ENCODE measurements at regions not wholly inside any gene's neighbourhood (a gene's known extent, or its start where the extent isn't known, plus 50 kb on each side); places are given as distances from the start of the nearest gene placed in this dataset.
"Not testable (repeated sequence)": the region's sequence is repeated elsewhere in the genome, so short reads cannot be mapped to it uniquely, and the experiment has no call there.

DNA sequence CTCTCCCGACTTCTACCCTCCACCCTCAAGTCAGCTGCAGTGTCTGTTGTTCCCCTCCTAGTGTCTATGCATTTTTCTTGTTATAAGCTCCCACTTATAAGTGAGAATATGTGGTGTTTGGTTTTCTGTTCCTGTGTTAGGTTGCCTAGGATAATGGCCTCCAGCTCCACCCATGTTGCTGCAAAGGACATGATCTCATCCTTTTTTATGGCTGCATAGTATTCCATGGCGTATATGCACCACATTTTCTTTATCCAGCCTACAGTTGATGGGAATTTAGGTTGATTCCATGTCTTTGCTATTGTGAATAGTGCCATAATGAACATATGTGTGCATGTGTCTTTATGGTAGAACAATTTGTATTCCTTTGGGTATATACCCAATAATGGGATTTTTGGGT is 80.7 kb downstream of the SPTSSA start:
- not testable (repeated sequence) for H3K27ac ChIP-seq

DNA sequence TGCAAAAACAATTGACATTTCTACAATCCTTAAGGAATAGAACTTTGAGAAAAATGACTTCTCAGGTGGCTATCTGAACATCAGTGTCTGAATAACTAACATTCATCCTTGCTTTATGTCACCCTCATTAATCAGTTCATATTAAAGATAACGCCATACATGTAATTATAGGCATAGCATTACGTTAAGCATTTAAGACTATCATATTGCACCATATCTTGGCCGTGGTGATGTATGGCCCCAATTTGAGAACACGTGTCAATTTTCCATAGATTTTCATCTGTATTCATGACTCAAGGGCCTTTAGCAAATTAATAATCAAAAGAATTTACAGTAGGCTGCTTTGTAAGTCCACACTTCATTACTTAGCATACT is 81.6 kb downstream of the SPTSSA start:
- no peak overlapping the region for H3K27ac ChIP-seq

DNA sequence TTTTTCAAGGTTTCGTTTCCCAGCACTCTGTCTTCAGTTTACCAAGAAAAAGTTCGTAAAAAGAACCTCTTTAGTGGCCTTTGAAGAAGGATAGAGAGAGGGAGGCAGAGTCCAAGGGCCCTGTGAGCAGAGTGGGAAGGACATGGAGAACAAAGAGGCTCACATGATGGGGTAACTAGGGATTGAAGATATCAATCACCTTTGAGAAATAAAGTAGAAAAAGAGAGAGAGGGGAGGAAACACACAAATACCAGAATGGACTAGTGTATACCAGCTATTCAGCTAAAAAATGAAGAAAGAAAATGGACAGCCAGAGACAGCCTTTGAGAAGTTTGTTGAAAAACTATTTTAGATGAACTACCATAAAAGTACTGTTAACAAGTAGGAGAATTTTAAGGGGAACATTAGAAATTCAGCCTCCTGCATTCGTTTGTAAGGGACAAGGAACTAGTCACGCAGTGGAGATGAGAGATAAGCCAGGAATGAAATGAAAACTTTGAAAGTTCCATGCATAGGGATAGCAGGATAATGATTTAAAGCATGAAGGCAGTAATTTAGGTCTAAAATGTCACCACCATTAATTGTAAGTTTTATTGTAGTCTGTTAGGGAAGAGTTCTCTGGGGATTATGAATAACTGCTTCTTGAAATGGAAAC is 82.1 kb downstream of the SPTSSA start:
- H3K27ac ChIP-seq = no peak overlapping the region
- TF ChIP-seq, protein P1, sequence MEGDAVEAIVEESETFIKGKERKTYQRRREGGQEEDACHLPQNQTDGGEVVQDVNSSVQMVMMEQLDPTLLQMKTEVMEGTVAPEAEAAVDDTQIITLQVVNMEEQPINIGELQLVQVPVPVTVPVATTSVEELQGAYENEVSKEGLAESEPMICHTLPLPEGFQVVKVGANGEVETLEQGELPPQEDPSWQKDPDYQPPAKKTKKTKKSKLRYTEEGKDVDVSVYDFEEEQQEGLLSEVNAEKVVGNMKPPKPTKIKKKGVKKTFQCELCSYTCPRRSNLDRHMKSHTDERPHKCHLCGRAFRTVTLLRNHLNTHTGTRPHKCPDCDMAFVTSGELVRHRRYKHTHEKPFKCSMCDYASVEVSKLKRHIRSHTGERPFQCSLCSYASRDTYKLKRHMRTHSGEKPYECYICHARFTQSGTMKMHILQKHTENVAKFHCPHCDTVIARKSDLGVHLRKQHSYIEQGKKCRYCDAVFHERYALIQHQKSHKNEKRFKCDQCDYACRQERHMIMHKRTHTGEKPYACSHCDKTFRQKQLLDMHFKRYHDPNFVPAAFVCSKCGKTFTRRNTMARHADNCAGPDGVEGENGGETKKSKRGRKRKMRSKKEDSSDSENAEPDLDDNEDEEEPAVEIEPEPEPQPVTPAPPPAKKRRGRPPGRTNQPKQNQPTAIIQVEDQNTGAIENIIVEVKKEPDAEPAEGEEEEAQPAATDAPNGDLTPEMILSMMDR (conservative IDR thresholded peaks at IDR 0.05) = no peak

More for the DNA sequence above, 81.6 kb downstream of the SPTSSA start:
- TF ChIP-seq, protein P1 (conservative IDR thresholded peaks at IDR 0.05) = no peak

DNA sequence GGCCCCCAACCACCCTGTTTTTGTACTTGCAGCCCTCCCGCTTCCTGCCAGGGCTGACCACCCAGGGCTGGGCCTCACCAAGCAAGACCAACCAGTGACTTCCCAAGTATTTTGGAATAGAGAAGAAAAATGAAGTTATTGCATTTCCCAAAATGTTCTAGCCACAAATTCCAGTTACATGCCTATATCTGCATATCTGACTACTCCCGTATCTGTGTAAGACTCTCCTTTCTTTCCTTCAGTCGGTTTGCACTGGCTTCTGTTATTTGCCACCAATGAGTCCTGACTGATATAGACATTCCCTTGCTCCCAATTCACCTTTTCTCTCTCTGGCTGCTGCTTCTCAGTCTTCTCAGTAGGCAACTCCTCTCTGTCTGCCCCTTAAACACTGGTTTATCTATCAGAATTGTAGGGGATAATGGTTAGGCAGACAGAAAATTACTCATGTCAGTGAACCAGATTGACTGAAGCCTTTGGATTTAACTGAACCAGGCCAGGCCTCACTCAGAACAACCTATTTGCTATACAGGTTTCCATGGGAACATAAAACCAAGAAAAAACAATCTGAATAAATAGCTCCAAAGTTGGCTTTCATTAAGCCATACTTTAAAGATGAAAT is 85.3 kb downstream of the SPTSSA start:
- TF ChIP-seq, protein P1 (conservative IDR thresholded peaks at IDR 0.05) = no peak
- no peak overlapping the region for H3K27ac ChIP-seq

DNA sequence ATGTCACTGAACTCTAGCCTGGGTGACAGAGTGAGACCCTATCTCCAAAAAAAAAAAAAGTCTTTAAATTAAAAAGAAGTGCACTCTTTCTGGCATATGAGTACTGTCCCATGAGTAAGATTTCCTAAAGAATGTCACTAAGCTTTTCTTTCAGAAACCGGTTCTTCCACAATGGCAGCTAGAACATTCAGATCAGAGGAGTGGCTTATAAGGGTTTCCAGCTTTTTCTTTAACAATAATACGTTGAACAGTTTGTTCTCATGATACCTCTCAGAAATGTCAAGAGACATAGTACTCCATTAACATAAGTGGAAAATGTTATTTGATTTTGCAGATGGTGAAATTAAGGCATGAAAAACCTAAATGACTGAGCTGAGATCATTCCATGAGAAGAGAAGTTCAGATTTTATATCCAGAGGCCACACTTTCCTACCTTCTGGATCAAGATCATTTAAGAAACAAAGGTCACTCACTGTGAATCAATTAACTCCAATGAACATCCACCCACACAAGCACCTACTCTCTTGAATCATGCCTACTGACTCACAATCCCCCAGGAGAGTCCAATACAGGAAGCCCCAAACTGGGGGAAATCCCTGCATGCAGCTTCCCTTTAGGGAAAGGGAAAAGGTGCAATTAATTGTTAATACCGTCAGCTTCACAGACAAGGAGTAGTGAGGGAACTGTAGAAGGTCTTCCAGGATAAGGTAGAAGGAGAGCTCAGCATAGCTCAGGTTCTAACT is 86.9 kb downstream of the SPTSSA start:
- TF ChIP-seq, protein P1 (conservative IDR thresholded peaks at IDR 0.05) = no peak
- peak overlapping the region; percentile 30; the same call in 1 of the 2 replicates for H3K27ac ChIP-seq

DNA sequence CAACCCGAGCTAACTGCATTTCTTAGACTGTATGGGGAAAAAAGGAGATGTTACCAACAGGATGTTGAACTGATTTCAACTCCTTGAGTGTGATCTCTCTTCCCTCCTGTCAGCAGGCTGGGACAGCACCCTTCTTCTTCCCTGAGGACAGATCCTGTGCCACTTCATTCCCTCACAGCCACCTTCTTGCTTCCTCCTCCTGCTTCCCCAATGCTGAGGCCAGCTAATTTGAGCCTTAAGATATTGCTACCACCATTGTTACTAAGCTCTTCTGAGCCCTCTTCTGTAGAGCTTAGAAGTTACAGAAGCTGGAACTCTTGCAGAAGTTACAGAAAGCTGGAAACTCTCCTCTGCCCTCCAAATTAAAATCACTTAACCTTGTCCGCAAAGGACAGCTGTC is 88.8 kb downstream of the SPTSSA start:
- TF ChIP-seq, protein P1 (conservative IDR thresholded peaks at IDR 0.05) = no peak
- no peak overlapping the region for H3K27ac ChIP-seq

DNA sequence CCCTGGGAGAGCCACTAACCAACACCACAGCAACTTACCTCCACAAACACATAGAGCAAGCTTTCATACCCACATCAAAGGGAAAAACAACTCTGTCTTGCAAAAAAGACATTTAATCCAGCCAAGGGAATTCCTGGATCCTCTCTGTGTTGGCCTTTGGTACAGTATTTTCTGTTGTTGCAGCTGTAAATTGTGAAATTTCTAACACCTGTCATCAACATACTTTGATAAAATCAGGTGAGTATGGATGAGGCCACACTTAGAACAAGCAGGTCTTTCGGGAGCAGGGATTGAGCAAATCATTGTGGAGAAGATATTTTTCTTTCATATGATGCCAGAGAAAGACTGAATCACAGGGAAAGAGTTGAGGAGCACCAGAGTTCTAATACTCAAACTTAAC is 89.3 kb downstream of the SPTSSA start:
- TF ChIP-seq, protein P1 (conservative IDR thresholded peaks at IDR 0.05) = no peak
- no peak overlapping the region for H3K27ac ChIP-seq

DNA sequence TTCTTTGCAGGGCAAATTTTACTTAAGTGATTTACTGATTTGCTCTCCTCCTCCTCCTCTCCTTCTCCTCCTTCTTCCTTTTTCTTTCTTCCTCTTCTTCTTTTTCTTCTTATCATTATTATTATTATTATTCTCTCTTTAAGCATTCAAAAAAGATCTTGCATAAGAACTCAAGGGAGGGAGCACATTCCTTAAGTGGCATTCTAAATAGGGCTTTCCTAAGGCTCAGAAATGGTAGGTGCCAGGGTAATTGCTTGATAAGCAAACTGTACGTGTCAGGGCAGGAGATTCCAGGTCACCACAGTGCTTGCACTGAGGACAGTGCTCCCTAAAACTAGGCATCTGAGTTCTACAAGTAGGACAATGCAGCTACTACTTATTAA is 92.4 kb downstream of the SPTSSA start:
- TF ChIP-seq, protein P1 (conservative IDR thresholded peaks at IDR 0.05) = no peak
- no peak overlapping the region for H3K27ac ChIP-seq

Measured in VCaP (cell line).